T-helper 1 cell treated with Interleukin-12 subunit alpha and Interleukin-12 subunit beta and Interleukin-4 antibody, amounts not matched to agents 30 ng/mL and 1 ng/mL, for 36 hours (primary cell): ENCODE measurements at regions not wholly inside any gene's neighbourhood (a gene's known extent, or its start where the extent isn't known, plus 50 kb on each side); places are given as distances from the start of the nearest gene placed in this dataset.
"Not testable (repeated sequence)": the region's sequence is repeated elsewhere in the genome, so short reads cannot be mapped to it uniquely, and the experiment has no call there.

Experiments used
- intact Hi-C: fragments of 100-400 bp; cut with micrococcal nuclease; formaldehyde crosslinking; loops from one replicate; pipeline ENCODE4 v1.15.1; 2024

DNA sequence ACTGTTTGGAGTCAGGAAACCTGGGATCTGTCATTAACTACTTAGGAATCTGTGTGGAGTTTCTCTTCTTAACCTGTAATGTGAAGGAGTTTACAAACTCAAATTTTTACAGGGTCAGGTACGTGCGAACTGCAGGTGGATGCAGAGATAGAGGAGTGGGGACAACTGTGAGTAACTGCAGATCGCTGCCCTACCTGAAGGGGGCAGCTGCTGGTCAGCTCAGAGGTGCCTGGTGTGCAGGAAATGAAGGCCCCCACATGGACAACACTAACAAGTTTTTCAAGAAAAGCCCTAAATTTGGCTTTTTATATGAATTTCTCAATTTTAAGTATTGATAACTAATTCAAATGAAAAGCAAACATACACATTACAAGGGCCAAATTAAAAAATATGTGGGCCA, 380.0 kb downstream of the REEP3 start:
- intact Hi-C loops = no loop called here

DNA sequence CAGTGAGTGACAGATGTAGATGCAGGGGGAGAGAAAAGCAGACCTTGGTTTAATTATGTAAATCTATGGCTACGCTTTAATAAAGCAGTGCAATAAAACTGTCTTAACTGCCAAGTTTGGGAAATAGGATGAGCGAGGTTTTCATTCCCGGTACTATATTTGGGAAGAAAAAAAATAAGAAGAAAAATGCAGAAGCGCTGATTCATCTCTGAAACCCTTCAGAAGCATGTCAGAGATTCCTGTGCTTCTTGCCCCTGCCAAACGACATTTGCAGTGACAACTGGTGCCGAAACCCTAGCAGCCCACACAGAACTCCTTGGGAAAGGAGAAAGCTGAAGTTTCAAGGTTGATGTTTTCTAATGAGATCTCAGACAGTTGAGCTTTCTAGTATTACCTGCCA, 380.7 kb downstream of the REEP3 start:
- intact Hi-C loops = no loop called here

DNA sequence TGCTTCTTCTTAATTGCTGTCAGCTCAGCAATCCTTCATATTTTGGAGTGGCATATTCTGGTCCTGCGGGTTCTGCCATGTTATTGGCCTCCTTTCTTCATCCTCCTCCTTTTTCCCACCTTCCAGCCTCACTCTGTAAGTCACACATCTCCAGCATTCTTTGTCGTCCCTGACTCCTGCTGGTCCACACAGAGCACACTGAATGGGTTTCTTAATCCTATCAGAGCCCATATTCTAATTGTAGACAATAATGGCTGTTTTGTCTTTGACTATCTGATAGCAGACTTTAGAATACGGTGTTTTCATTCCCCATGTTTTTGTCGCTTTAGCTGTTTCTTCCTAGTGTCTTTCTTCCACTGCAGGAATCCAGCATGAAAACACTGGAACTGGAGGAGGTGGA, 389.6 kb downstream of the REEP3 start:
- intact Hi-C loops = no loop called here

DNA sequence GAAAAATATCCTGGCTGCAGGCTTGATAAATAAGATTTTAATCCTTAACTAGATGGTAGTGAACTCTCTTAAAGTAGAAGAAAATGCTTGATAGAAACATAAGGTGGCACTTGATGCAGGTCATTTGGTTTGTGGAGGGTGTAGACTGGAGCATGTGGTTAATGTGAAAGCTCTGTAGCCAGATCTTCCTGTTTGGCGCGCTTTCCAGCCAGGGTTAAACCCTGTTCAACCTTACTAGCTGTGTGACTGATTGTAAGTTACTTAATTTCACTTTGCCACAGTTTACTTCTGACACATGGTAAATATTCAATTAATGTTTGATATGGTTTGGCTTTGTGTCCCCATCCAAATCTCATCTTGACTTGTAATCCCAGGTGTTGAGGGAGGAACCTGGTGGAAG, 394.0 kb downstream of the REEP3 start:
- intact Hi-C loops = no loop called here

DNA sequence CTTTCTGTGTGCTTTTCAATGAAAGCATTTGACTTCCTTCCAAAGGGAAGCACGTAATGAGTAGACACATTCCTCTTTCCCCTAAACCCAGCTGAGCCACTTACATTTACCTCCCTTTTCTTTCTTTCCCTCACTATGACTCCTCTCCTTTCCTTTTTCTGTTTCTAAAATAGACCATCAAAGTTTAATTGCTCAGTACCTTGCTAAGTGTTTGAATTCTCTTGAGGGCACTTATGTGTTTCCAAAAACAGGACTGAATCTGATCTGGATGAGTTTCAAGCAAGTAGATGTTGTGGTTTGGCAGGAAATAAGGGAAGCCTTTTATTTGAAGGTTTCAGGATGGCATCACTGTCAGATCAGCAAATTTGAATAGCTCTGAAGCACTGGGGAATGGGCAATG, 396.2 kb downstream of the REEP3 start:
- intact Hi-C loops = no loop called here

DNA sequence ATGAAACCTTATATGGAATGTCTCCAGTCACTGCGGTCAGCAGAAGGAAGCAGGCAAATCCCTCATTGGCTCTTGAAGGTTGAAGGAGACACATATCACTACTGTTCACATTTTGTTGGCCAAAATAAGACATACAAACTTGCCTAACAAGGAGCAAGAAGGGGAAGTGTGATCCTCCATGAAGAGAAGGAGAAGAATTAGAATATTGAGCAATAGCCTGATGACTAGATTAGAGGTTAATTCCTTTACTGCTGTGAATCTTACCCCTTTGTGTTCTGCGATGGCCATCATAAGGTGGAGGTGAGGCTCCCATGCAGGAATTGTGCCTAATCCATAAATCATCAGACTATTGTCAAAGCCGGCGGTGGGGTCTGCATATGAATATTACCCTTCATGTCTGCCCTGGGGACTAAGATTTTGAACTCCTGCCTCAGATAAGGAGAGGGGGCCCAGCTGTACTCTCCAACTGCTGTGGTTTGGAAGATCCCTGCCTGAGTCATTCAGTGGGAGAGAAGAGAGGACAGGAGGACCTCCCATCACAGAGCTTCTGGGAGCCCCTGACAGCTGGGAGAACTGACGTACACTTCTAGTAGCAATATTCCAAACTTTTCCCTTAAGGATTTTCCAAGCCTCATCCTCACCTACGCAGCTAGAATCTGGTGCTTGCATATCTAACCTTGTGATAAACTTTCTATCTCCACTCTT, 398.5 kb downstream of the REEP3 start:
- intact Hi-C loops = no loop called here

DNA sequence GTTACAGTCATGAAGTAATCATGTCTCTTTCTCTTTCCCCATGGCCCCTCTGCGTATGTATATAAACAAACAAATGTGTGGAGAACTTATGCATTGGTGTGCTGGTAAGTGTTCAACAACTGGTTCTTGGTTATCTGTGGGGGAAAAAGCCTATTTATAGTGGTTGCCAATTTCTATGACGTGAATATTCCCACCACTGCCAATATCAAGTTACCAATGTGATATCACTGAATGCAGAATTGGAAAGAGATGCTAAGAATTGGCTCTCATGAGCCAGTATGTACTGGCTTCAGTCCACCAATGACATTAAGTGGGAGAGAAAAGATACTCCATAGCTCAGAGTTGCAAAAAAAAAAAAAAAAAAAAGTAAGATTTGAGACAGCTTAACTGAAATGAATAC, 399.7 kb downstream of the REEP3 start:
- intact Hi-C loops = no loop called here

DNA sequence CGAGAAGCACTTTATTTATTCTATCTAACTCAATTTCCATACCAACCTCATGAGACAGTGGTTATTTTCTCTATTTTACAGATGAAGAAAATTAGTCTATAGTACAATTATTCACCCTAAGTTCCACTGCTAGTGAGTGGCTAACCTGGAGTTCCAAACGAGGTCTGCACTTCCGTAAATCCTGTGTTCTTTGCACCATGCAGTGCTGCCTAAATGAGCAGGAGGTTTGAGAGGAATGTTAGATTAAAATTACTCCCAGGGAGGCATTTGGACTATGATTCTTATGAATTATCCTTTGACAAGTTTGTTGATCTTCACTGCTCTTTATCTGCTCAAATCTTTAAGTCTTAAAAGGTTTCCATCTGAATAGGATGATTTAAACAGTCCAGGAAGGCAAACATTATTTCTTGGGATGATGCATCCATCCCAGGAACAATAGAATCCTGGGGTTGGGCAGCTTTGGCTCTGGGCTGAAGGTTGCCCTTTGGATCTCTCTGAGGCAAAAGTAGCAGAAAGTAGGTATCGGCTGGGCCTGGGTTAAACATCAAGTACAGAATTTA, 400.8 kb downstream of the REEP3 start:
- intact Hi-C loops = no loop called here

DNA sequence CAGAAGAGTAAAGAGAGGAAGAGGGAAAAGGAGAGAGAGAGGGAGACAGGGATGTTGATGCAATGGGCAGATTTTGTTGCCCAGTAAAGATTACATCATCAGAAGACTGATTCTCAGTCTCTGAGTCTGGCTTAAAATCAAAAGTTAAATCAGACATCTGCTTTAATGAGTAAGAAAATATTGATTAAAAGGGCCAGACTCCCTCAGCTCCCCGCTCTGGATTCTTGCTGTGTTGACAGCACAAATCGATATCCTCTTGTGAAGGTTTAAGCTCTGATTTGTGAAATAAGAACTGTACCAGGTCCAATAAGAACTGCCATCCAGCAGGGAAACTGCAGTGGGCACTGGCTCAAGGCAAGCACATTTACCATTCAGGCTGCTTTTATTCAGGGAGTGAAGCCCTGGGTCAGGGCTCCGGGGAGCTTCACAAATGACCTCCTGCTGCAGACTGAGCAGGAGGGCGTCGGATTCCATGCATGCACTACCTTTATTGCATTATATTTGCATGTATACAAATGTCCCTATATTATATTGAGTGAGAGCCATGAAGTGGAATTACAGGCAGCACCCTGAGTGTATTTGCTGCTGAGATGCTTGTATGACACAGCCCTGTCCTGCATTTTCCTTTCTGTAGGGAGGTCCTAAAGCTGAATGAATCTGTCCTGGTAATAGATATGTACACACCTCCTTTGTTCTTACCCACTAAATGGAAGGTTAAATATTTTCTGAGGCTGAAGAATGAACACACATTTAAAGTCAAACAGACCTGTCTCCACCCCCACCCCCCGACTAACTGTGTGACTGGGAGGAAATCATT, 401.5 kb downstream of the REEP3 start:
- intact Hi-C loops = no loop called here

DNA sequence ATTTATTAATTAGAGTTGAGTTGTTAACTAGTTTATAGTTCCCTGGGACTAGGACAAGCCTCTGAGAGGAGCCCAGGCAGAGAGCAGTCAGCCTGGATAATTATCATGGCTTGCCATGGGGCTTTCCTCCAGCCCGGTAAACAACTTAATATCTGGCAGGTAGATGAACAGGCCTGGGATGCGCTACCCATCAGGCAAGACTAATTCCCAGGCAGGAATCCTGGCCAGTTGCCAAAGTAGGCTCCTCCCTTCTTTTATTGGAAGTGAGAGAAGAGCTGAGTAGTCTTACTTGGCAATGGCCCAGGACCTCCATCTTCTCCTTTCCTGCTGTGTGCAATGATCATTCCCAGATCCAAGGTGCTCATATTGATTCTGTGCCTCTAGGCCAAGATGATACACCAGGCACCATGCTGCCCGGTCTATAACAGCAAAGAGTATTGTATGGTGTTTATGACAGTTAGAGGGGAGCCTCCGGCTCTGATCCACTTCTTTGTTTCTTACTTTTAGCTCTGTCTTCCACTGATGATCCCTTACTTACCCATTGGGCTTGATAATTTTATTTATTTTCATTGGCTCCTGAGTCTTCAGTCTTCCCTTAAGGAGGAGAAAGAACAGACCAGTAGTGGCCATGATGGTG, 408.7 kb downstream of the REEP3 start:
- intact Hi-C loops = no loop called here

DNA sequence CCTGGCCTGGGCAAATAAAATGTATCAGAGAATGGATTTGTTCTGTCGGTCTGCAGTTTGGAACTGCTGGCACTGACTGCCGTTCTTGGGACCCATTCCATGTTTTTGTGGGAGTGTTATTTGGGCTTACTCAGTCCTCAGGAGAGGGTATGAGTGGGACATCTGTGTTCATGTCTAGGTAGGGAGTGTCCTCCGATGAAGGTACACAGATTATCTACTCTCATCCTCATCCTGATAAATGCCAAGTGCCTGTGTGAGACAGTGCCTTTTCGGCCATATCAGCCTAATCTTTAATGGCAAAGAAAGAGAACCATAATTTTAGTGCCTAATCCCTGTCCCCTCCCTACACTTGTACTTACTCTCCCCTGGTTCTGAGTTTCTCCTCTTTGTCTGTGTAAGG, 409.4 kb downstream of the REEP3 start:
- intact Hi-C loops = no loop called here

DNA sequence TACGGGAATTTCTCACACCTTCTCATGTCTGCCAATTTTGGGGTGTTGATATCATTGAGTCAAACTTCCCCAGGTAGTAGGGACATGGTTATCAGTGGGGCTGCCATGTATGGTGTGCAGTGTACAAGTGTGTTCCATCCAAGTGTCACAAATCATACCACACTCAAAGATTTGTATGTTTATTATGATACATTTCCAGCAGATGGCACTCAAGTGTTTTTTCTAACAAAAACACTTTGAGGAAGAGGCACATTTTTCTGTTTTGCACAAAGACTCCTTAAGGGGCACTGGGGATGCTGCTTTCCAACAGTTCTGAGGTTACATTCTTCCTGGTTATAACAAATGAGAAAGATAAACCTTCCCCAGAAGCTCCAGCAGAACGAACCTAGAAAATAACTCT, 414.5 kb downstream of the REEP3 start:
- intact Hi-C loops = no loop called here

DNA sequence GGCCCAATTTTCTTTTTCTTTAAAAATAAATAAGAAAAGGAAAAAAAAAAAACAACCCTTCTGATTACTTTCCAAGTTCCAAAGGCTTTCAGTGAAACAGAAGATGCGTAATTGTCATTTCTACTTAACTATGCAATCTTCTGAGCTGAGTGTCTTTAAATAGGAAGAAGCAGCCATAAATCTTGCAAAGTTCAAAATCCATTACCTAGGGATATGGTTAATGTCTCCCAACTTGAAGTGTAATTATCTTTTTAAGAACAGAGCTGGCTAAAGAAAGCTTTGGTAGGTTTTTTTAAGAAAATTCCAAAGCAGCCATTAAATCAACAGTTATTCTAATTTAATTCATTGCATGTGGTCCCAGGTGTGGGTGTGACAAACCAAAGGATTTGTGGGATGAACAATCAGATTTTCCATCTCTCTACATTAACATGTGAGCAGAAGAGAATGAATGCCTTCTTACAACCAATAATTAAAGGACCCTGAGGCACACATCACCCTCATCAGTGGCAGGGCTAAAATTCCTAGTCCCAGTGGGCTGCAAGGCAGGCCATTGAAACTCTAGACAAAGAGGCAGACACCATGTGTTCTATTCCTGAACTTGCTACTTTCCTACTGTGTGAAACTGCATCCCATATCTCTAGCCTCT, 419.2 kb downstream of the REEP3 start:
- intact Hi-C loops = no loop called here

DNA sequence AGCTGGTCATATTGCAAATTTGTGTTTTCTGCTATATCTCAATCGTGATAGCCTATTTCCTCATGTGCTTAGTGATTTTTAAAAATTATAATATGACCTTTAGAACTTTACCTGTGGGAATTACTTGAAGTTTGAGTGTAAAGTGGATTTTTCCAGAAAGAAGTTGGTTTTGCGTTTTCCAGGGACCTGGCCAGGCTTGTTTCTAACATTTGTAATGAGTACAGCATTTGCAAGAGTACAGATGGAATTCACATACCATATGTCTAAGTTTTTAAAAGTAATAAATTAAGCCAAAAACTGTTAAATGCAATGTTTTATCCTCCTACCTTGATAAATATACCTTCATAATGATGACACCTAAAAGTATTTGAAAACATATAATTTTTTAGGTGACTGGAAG, 443.2 kb downstream of the REEP3 start:
- intact Hi-C loops = no loop called here

DNA sequence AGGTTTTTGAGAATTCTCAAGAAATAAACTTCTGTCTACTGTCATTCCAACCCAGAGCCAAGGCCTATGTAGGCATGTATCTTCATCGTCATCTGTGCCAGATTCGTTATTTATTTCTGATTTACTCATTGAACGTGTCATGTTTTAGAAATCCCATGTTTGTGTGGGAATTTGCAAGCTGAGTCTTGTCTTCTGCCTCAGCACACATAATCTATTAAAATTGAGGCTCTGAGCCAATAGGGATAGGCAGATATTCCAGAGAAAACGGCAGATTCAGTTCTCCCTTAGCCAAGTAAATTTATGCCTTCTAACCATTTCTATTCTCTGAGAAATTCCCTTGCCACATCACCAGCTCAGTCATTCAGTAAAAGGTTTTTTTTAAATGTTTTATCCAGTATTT, 444.6 kb downstream of the REEP3 start:
- intact Hi-C loops = no loop called here

DNA sequence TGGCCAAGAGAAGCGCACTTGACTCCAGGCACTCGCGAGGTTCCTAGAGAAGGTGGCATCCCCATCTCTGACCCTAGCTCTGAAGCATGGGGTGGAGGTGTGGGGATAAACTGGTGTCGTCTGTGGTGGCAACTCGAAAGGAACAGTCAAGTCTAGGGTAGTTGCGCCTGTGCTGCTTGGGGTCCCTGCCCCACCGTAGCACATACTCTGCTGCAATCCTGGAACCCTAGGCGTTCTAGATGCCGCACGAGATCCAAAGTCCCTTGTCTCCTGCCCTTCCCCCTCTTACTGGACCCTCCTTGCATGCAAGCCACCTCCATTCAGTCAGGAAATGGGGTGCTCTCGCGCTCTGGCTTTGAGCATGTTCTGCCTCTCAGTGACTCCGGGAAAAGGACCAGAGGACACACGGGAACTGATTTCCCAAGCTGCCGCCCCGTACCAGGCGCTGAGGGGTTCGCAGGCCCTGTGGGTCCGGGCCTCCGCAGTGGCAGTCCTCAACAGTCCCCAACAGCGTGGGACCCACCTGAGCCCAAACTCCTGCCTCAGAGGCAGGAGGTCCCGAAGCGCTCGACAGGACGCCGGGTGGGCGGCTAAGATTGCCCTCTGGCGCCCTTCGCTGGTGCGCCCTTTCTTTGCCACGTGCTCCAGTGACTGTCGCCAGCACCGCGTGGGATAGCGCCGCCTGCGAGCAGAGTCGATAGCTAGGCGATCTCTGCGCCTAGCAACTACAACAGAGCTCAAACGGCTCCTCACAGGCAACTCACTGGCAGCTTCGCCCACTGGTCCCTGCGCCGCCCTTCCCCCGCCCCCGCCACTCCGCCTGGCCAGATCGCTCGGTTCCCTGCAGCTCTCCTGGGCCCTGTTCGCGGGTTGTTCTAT, 452.0 kb downstream of the REEP3 start:
- intact Hi-C loops = no loop called here

DNA sequence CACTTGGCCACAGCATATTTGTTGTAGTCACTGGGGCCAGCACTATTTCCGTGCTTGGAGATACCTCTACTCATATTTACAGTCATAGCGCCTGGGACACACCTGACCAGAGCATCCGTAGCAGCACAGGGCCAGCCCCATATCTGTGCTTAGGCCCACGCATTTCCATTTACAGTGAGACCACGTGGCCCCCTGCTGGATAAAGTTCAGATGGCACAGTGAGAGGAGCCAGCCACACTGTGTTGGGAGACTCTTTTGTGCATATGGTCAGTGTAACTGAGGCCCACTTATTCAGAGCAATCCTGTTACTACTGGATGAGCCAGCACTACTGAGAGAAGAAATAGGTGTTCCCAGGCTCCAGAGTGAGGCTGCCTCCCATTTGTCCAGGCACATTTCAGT, 455.3 kb downstream of the REEP3 start:
- intact Hi-C loops = loop anchor here (1.0 kb wide), 2 partner anchors 104 to 110 kb away; no protein-coding TSS in a partner anchor

DNA sequence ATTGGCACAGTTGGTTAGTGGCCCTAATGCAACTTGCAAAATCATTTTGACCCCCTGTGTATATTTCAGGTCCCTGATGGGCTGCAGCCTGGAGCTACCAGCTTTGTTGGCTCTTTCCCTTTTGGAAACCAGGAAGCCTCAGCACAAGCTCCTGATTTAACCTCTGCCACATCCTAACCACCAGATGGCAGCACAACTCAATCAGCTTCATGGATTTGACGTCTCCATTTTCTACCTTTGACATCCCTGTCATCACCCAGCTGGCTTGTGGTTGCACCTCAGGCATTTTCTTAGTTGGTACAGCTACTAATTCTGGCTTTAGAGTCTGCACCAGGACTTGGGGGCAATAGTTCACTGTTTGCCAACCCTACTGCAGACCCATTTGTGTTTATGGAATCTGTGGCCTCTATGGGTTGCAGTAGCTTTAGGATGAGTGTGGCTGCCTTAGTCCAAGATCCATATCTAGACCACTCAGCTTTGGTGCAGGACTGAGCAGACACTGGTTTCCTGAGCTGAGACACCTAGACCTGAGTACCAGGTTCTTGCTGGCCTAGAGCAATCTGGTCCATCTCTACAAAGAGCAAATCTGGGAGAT, 456.2 kb downstream of the REEP3 start:
- intact Hi-C loops = no loop called here

DNA sequence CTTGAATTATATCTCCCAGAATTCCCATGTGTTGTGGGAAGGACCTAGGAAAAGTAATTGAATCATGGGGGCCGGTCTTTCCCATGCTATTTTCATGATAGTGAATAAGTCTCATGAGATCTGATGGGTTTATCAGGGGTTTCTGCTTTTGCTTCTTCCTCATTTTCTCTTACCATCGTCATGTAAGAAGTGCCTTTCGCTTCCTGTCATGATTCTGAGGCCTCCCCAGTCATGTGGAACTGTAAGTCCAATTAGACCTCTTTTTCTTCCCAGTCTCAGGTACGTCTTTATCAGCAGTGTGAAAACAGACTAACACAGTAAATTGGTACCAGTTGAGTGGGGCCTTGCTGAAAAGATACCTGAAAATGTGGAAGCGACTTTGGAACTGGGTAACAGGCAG, 459.7 kb downstream of the REEP3 start:
- intact Hi-C loops = not testable (repeated sequence)

DNA sequence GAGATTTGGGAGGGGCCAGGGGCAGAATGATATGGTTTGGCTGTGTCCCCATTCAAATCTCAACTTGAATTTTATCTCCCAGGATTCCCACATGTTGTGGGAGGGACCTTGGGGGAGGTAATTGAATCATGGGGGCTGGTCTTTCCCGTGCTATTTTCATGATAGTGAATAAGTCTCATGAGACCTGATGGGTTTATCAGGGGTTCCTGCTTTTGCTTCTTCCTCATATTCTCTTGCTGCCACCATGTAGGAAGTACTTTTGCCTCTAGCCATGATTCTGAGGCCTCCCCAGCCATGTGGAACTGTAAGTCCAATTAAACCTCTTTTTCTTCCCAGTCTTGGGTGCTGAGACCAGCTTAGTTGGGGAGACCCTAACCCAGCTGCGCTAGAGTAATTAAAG, 462.9 kb downstream of the REEP3 start:
- intact Hi-C loops = not testable (repeated sequence)
